Gastrocnemius medialis (tissue), 4 donors: ENCODE measurements at regions not wholly inside any gene's neighbourhood (a gene's known extent, or its start where the extent isn't known, plus 50 kb on each side); places are given as distances from the start of the nearest gene placed in this dataset.
"Not testable (repeated sequence)": the region's sequence is repeated elsewhere in the genome, so short reads cannot be mapped to it uniquely, and the experiment has no call there.

Experiments used
- CTCF ChIP-seq, 5 experiments: fragments of 450-650 bp in 3 of 5; fragments of 200-600 bp in 2 of 5; sonication (generic) in 2 of 5; IDR thresholded peaks in 4 of 5; conservative IDR thresholded peaks in 1 of 5; 1 replicate in 4 of 5; 2 replicates in 1 of 5; pipeline ENCODE4 v1.5.1; 2016 to 2019; ENCODE audit warnings: antibody characterized with exemption in 5 of 5, mild to moderate bottlenecking in 3 of 5, moderate library complexity in 3 of 5
- POLR2A ChIP-seq, 2 donors: fragments of 450-650 bp; IDR thresholded peaks; one replicate each; pipeline ENCODE4 v1.6.1; 2017; ENCODE audit warnings: antibody characterized with exemption in 2 of 2, mild to moderate bottlenecking in 2 of 2, moderate library complexity in 2 of 2

- TF ChIP-seq CTCF (IDR thresholded peaks at IDR 0.05 in 4 of 5, conservative IDR thresholded peaks at IDR 0.05 in 1 of 5); POLR2A (IDR thresholded peaks at IDR 0.05): not testable (repeated sequence)
Measured at GRCh38 chr11:89589413-89589812, 98.2 kb upstream of the NOX4 start.
